NCI-H526 (cell line): ENCODE measurements at regions not wholly inside any gene's neighbourhood (a gene's known extent, or its start where the extent isn't known, plus 50 kb on each side); places are given as distances from the start of the nearest gene placed in this dataset.
A peak's percentile ranks its signal among the peaks of the same experiment; 100 is the strongest.
"Not testable (repeated sequence)": the region's sequence is repeated elsewhere in the genome, so short reads cannot be mapped to it uniquely, and the experiment has no call there.

ENCODE experiments used
- DNase-seq, 2 experiments: peaks; one replicate each; lab custom pipeline; 2025; lab: John Stamatoyannopoulos, UW

DNA sequence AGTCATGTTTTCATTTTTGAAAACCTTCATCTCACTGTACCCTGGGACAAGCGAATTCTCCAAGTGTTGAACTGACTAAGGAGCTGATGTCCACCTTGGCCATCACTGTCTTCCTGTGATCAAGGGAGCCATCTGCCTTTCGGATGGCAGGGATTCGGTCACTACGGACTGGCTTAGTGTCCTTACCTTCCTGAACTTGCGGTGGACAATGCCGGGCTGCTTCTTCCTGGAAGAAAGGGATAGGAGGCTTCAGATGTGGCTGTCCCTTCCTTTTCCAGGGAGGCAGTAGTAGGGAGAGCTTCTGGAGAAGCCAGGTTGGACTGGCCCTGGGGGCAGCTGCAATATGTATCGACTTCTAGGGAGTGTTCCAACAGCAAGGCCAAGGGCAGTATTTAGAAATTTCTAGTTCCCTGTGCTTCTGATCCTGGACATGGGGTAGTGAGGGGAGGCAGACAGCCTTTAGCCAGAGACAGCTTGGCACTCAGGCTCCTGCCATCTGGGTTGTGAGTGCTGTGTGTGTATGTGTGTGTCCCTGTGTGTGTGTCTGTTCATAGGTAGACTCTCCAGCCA is 114.6 kb downstream of the IER5 start:
- no peak for DNase-seq

GRCh38 chr1:181204530-181204929 is 116.0 kb downstream of the IER5 start:
- DNase-seq = no peak

GRCh38 chr1:181205901-181206300 is 117.4 kb downstream of the IER5 start:
- no peak for DNase-seq

- DNase-seq = peak in 1 of 2 experiments; percentile 51
Observed at GRCh38 chr1:181206513-181206912, 118.0 kb downstream of the IER5 start.

DNA sequence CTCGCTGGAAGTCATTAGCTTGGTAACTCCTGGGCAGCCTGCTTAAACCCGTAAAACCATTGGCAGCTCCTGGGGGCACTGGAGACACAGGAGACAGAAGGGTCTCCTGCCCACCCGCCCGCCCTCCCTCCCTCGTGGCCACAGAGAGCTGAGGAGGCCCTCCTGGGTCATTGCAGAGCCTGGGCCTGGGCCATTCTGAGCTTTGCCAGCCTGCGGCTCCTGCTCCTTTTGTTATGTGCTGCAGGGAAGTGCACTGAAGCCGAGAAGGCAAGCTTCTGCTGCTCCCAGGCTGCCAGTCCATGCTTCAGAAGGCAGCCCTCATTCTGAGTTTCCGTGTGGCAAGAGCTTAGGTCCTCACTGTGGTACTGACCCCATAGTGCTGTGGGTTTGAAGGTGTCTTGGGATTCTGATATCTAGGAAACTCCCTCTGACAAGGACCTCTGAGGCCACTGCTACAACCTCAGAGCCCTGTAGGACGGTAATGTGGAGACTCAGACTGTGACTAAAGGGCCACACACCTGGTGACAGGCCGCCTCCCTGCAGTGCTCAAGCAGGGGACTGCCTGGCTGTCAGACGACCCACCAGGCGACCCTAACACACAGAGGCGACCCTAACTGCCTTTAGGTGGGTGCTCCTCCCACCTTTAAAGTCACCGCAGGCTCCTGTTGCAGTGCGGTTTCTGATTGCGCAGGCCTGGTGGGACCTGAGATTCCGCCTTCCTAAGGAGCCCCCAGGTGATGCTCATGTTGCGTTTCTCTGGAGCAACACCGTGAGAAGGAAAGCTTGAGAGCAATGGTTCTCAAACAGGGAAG is 118.7 kb downstream of the IER5 start:
- no peak for DNase-seq

- DNase-seq = peak; percentile 96
Observed at GRCh38 chr1:181208083-181208482, 119.6 kb downstream of the IER5 start.

GRCh38 chr1:181208967-181209366 is 120.5 kb downstream of the IER5 start:
- peak in 1 of 2 experiments; percentile 35 for DNase-seq

GRCh38 chr1:181213056-181213455 is 124.6 kb downstream of the IER5 start:
- no peak for DNase-seq

- no peak for DNase-seq
Observed at GRCh38 chr1:181216591-181216994, 128.1 kb downstream of the IER5 start.

GRCh38 chr1:181219938-181220337 is 131.4 kb downstream of the IER5 start:
- DNase-seq = no peak

GRCh38 chr1:181221078-181221477 is 132.6 kb downstream of the IER5 start:
- no peak for DNase-seq

- DNase-seq = no peak
Observed at GRCh38 chr1:181222972-181223505, 134.5 kb downstream of the IER5 start.

- DNase-seq = not testable (repeated sequence)
Observed at GRCh38 chr1:181226728-181227127, 138.2 kb downstream of the IER5 start.

- DNase-seq = no peak
Observed at GRCh38 chr1:181239086-181239485, 150.6 kb downstream of the IER5 start.

DNA sequence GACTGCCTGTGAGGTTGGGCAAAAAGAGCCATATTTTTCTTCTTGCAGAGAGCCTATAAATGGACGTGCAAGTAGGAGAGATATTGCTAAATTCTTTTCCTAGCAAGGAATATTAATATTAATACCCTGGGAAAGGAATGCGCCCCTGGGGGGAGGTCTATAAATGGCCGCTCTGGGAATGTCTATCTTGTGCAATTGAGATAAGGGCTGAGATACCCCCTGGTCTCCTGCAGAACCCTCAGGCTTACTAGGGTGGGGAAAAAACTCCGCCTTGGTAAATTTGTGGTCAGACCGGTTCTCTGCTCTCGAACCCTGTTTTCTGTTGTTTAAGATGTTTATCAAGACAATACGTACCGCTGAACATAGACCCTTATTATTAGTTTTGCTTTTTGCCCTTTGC is 157.8 kb downstream of the IER5 start:
- DNase-seq = not testable (repeated sequence)

DNA sequence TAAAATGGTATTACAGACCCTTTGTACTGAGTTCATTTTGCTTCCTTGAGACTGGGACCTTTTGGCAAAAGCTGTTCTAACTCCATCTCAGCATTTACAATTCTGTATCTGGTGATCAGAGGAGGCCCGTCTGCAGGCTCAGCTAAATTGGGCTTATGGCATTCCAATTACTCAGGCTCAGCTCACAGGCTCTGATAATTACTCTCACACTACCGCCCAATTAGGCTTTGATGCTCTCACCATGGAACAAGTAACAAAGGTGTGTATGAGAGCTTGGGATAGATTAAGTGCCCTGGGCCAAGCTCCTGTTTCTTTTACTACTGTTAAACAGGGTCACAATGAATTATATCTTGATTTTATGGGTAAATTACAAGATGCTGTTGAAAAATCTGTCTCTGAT is 159.9 kb downstream of the IER5 start:
- not testable (repeated sequence) for DNase-seq

- no peak for DNase-seq
Observed at GRCh38 chr1:181249186-181249585, 160.7 kb downstream of the IER5 start.

DNA sequence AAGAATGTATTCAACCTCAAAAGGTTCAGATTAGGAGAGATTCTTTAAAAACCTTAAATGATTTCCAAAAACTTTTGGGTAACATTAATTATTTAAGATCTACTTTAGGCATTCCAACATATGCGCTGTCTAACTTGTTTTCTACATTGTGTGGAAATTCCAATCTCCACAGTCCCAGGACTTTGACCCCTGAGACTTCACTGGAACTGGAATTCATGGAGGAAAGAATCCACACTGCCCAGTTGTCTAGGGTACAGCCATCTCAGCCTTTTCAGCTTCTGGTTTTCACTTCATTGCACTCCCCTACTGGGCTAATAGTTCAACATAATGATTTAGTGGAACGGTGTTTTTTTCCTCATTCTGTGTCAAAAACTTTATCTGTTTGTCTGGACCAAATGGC is 161.5 kb downstream of the IER5 start:
- DNase-seq = no peak

GRCh38 chr1:181251001-181251712 is 162.7 kb downstream of the IER5 start:
- no peak for DNase-seq

DNA sequence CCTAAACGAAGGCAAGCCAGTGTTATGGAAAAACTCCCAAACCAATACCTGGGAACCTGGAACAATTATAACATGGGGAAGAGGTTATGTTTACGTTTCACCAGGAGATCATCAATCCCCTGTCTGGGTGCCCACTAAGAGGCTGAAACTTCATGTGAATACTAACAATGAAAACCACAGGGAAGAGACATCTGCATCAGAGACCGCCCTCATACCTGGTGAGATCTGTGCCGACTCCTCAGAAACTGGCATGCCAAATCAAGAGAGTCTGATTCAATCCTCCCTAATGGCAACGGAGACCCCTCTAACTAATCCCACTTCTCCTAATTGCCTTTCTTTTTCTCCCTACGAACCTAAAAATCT is 163.2 kb downstream of the IER5 start:
- DNase-seq = no peak

DNA sequence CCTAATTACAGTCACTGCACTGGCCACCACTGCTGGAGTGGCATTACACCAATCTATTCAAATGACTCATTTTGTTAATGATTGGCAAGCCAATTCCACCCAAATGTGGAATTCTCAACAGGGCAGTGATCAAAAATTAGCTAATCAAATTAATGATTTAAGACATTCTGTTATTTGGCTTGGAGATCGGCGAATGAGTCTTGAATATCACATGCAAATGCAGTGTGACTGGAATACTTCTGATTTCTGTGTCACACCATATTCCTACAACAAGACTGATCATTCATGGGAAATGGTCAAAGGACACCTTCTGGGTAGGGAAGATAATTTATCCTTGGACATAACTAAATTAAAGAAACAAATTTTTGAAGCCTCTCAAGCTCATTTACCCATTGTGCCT is 165.1 kb downstream of the IER5 start:
- DNase-seq = not testable (repeated sequence)

DNA sequence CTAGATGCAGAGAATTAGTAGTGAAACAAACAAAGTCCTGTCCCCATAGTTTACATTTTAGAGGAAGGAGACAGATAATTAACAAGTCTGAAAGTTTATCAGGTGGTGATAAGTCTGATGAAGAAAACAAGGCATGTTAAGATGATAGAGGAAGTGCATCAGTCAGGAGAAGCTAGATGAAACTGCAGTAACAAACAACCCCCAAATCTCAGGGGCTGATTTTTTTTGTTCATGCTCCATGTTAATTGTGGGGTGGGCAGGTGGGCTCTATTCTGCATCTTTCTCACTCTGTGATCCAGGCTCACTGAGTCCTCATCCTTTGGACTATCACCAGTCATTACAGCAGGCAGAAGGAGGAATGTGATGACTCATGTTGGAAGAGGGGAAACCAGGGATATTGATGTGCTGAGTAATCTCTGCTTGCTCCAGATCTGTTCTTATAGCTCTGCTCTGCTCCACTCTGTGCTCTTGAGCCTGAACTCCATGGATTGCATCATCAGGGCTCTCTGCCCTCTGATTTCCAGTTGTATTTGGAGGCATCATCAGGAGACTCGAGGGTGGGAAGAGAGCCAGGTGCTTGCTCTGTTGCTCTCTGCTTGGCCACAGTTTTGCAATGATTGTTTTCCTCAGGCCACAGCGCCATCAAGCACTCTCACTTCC is 166.9 kb downstream of the IER5 start:
- no peak for DNase-seq
